ENCODE measurements at regions not wholly inside any gene's neighbourhood (a gene's known extent, or its start where the extent isn't known, plus 50 kb on each side); places are given as distances from the start of the nearest gene placed in this dataset.

GRCh38 chr13:31684466-31684865 lies 54.9 kb upstream of the RXFP2 start:
- CTCF ChIA-PET: interaction anchor here (0.7 to 0.9 kb wide), 3 partner anchors 32 to 146 kb away, joined by 3 to 4 read pairs (median 3); no protein-coding TSS in a partner anchor
- Histone ChIP-seq H2AFZ (ENCODE audit: low read depth, low read length) (no peak overlapping the region), H3K27ac (ENCODE audit: insufficient read depth, low read depth, low read length) (no peak overlapping the region), H3K9ac (replicated peaks; ENCODE audit: extremely low read depth, insufficient read depth, low read length) (no peak overlapping the region), H3K27me3 (ENCODE audit: control insufficient read depth in 2 of 2, insufficient read depth in 2 of 2, low read length in 2 of 2) (peaks cover 8 to 15% of the 10 kb centered on the region in 2 experiments), H3K4me1 (ENCODE audit: control insufficient read depth, extremely low read depth, insufficient read depth, low read length) (no peaks in the 10 kb centered on the region), H3K36me3 (ENCODE audit: control insufficient read depth in 2 of 2, extremely low read depth in 1 of 2, insufficient read depth in 2 of 2, low read length in 2 of 2) (no peaks in the 10 kb centered on the region), H3K9me1 (replicated peaks; ENCODE audit: control insufficient read depth, extremely low read depth, insufficient read depth, low read length) (no peaks in the 10 kb centered on the region), H3K79me2 (ENCODE audit: control insufficient read depth, insufficient read depth, low read length) (no peaks in the 10 kb centered on the region), H3K4me3 (replicated peaks in 1 of 3; ENCODE audit: insufficient read depth in 1 of 3, low read depth in 1 of 3, low read length in 3 of 3) (no peak overlapping the region), H3K4me2 (ENCODE audit: insufficient read depth, low read length) (no peak overlapping the region), H3K9me3 (replicated peaks; ENCODE audit: control insufficient read depth, insufficient read depth, low read length) (no peaks in the 10 kb centered on the region), H4K20me1 (replicated peaks; ENCODE audit: control insufficient read depth, extremely low read depth, insufficient read depth, low read length) (no peaks in the 10 kb centered on the region)
- FAIRE-seq (no peak), DNase-seq (ENCODE audit: low read depth, low spot score) (no peak)
- intact Hi-C loops (cut with micrococcal nuclease): no loop called here
- POLR2A ChIA-PET: no interaction called here
- dilution Hi-C loops (cut with MboI; ENCODE audit: extremely low pct_ligation_motif_present, low sequenced_read_pairs): no loop called here
- BruUV-seq (replicated peaks): no TSS peak
- TF ChIP-seq POLR2A (IDR thresholded peaks at IDR 0.05; ENCODE audit: low read depth, low read length) (no peak), GATA2 (IDR thresholded peaks at IDR 0.05; ENCODE audit: insufficient read depth, insufficient read length, low read depth, low read length) (no peak), MAX (IDR thresholded peaks at IDR 0.05; ENCODE audit: insufficient read depth, insufficient read length) (no peak), POLR2AphosphoS5 (IDR thresholded peaks at IDR 0.05; ENCODE audit: insufficient read depth, low read depth, low read length) (no peak)

GRCh38 chr13:31686670-31687425 lies 52.5 kb upstream of the RXFP2 start:
- TF ChIP-seq GATA2 (IDR thresholded peaks at IDR 0.05; ENCODE audit: insufficient read depth, insufficient read length, low read depth, low read length): no peak
- no peak for TF ChIP-seq POLR2AphosphoS5 (IDR thresholded peaks at IDR 0.05; ENCODE audit: insufficient read depth, low read depth, low read length)
- no peak for TF ChIP-seq JUN (IDR thresholded peaks at IDR 0.05; ENCODE audit: borderline replicate concordance, insufficient read depth, insufficient read length, low read depth)
- TF ChIP-seq EZH2 (IDR thresholded peaks at IDR 0.05; ENCODE audit: borderline replicate concordance, low read depth, low read length, severe bottlenecking): no peak
- TF ChIP-seq MAX (IDR thresholded peaks at IDR 0.05; ENCODE audit: insufficient read depth, insufficient read length): no peak
- no peak for TF ChIP-seq POLR2A (IDR thresholded peaks at IDR 0.05; ENCODE audit: low read depth, low read length)
- TF ChIP-seq FOS (IDR thresholded peaks at IDR 0.05; ENCODE audit: borderline replicate concordance, insufficient read depth, low read length): no peak
- no peak for TF ChIP-seq MYC (IDR thresholded peaks at IDR 0.05; ENCODE audit: low read depth, low read length)
- no peak for TF ChIP-seq CTCF (IDR thresholded peaks at IDR 0.05; ENCODE audit: extremely low read depth in 1 of 2, insufficient read depth in 1 of 2, low read depth in 1 of 2, low read length in 2 of 2)
- no TSS peak for BruUV-seq (replicated peaks)
- Histone ChIP-seq H3K4me2 (ENCODE audit: insufficient read depth, low read length) (no peak overlapping the region), H3K9ac (replicated peaks; ENCODE audit: extremely low read depth, insufficient read depth, low read length) (no peak overlapping the region), H3K27ac (ENCODE audit: insufficient read depth, low read depth, low read length) (no peak overlapping the region), H3K27me3 (ENCODE audit: control insufficient read depth in 2 of 2, insufficient read depth in 2 of 2, low read length in 2 of 2) (peaks cover 4 to 15% of the 10 kb centered on the region in 2 experiments), H4K20me1 (replicated peaks; ENCODE audit: control insufficient read depth, extremely low read depth, insufficient read depth, low read length) (no peaks in the 10 kb centered on the region), H3K36me3 (ENCODE audit: control insufficient read depth in 2 of 2, extremely low read depth in 1 of 2, insufficient read depth in 2 of 2, low read length in 2 of 2) (no peaks in the 10 kb centered on the region), H3K9me1 (replicated peaks; ENCODE audit: control insufficient read depth, extremely low read depth, insufficient read depth, low read length) (no peaks in the 10 kb centered on the region), H3K4me3 (replicated peaks in 1 of 3; ENCODE audit: insufficient read depth in 1 of 3, low read depth in 1 of 3, low read length in 3 of 3) (no peak overlapping the region), H3K9me3 (replicated peaks; ENCODE audit: control insufficient read depth, insufficient read depth, low read length) (no peaks in the 10 kb centered on the region), H2AFZ (ENCODE audit: low read depth, low read length) (no peak overlapping the region), H3K4me1 (ENCODE audit: control insufficient read depth, extremely low read depth, insufficient read depth, low read length) (no peaks in the 10 kb centered on the region), H3K79me2 (ENCODE audit: control insufficient read depth, insufficient read depth, low read length) (no peaks in the 10 kb centered on the region)
- ChIA-PET CTCF (interaction anchor here (1.1 to 1.6 kb wide), 3 partner anchors 11 to 149 kb away, joined by 3 to 12 read pairs (median 6); no protein-coding TSS in a partner anchor), POLR2A (no interaction called here)
- dilution Hi-C loops (cut with MboI; ENCODE audit: extremely low pct_ligation_motif_present, low sequenced_read_pairs) (no loop called here), intact Hi-C loops (cut with micrococcal nuclease) (no loop called here)
- DNase-seq (ENCODE audit: low read depth, low spot score): no peak
- FAIRE-seq: no peak

Measured in endothelial cell of umbilical vein (primary cell).